ENCODE measurements at regions not wholly inside any gene's neighbourhood (a gene's known extent, or its start where the extent isn't known, plus 50 kb on each side); places are given as distances from the start of the nearest gene placed in this dataset.

DNA sequence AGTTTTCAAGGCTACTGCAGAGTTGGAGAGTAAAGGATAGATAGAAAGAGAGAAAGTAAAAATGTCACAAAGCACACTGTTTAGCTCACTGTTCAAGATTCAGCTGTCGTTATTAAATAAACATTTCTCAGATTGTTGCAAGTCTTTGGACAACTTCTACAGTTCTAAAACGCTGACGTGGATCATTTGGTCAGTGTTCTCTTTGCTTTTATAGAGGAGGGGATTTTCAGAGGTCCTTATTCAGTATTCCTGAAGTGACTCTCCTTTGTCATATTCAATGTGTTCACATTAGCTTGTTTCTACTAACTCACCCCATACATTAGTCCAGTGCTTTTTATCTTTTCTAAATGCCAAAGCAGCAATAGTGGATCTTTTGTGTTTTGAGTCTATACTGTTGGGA is 154.7 kb upstream of the ARGLU1 start:
- TF ChIP-seq, protein P1, sequence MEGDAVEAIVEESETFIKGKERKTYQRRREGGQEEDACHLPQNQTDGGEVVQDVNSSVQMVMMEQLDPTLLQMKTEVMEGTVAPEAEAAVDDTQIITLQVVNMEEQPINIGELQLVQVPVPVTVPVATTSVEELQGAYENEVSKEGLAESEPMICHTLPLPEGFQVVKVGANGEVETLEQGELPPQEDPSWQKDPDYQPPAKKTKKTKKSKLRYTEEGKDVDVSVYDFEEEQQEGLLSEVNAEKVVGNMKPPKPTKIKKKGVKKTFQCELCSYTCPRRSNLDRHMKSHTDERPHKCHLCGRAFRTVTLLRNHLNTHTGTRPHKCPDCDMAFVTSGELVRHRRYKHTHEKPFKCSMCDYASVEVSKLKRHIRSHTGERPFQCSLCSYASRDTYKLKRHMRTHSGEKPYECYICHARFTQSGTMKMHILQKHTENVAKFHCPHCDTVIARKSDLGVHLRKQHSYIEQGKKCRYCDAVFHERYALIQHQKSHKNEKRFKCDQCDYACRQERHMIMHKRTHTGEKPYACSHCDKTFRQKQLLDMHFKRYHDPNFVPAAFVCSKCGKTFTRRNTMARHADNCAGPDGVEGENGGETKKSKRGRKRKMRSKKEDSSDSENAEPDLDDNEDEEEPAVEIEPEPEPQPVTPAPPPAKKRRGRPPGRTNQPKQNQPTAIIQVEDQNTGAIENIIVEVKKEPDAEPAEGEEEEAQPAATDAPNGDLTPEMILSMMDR (IDR thresholded peaks at IDR 0.05), result no peak
- no peak for TF ChIP-seq EP300 (IDR thresholded peaks at IDR 0.05)
- TF ChIP-seq POLR2A (IDR thresholded peaks at IDR 0.05), result no peak
- TF ChIP-seq POLR2AphosphoS5 (IDR thresholded peaks at IDR 0.05), result no peak
- H3K36me3 ChIP-seq, result no peaks in the 10 kb centered on the region
- no peaks in the 10 kb centered on the region for H3K27me3 ChIP-seq
- 70% methylated on average over 3 of the region's 3 CpGs for WGBS
- DNase-seq (ENCODE audit: low spot score in 2 of 2), result no peak
- H3K9me3 ChIP-seq, result no peaks in the 10 kb centered on the region
- H3K27ac ChIP-seq, result no peak overlapping the region
- no peak overlapping the region for H3K4me3 ChIP-seq
- H3K4me1 ChIP-seq, result no peaks in the 10 kb centered on the region

DNA sequence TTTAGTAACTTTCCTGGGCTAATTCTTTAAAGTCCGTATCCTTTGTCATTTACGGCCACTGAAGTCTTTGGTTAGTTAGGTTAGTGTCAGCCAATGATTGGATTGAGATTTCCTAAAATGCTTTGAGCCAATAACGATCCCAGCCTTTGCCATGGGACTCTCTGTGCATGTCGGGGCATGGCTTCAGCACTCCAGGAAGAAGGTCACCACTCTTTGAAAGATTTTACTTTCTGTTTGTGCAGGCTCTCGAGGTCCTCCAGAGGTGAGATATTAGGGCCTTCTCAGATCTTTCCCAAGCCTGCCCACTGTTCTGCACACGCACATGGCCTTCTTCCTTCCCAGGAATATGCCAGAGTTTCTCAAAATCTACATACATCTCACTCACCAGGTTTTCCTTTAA is 153.7 kb upstream of the ARGLU1 start:
- no peak for TF ChIP-seq POLR2AphosphoS5 (IDR thresholded peaks at IDR 0.05)
- TF ChIP-seq, protein P1 (IDR thresholded peaks at IDR 0.05), result no peak
- TF ChIP-seq EP300 (IDR thresholded peaks at IDR 0.05), result no peak
- no peak for TF ChIP-seq POLR2A (IDR thresholded peaks at IDR 0.05)
- 93% methylated on average over 6 of the region's 6 CpGs for WGBS
- no peaks in the 10 kb centered on the region for H3K36me3 ChIP-seq
- DNase-seq (ENCODE audit: low spot score in 2 of 2), result no peak
- H3K4me1 ChIP-seq, result no peaks in the 10 kb centered on the region
- no peaks in the 10 kb centered on the region for H3K9me3 ChIP-seq
- H3K4me3 ChIP-seq, result no peak overlapping the region
- H3K27me3 ChIP-seq, result no peaks in the 10 kb centered on the region
- no peak overlapping the region for H3K27ac ChIP-seq

DNA sequence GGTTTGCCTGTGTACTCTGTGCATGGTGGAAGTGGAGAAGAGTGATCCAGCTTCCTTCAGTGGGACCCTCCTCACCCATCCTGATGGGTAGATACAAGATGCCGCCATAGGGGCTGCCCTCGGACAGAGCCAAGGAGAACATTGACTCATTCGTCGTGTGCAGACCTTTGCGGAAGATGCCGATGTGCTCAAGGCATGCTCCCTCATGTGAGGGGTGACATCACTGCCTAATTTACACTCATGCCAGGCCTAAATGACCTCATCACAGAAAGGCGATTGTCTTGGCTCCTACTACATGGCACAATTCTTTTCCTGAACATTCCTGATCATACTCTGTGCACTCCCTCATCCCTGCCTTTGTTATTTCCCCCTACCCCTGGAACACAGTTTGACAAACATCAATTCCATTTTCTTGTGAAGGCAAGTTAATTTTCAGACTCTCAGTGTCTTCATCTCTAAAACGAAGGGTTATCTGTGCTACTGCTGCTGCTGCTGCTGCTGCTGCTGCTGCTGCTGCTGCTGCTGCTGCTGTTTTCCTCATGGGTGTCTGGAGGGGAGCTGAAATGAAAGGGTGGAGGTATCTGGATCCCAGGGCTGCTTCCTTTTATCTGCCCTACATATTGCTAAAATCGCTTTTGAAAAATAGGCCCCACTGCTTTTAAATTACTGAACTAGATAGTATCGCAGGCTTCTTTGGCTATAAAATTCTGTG is 146.5 kb upstream of the ARGLU1 start:
- Histone ChIP-seq H3K4me3 (no peak overlapping the region), H3K27me3 (no peaks in the 10 kb centered on the region), H3K4me1 (no peaks in the 10 kb centered on the region), H3K27ac (peak overlapping the region; percentile 57), H3K36me3 (no peaks in the 10 kb centered on the region), H3K9me3 (no peaks in the 10 kb centered on the region)
- TF ChIP-seq, protein P1 (IDR thresholded peaks at IDR 0.05), result no peak
- TF ChIP-seq POLR2A (IDR thresholded peaks at IDR 0.05) (no peak), POLR2AphosphoS5 (IDR thresholded peaks at IDR 0.05) (no peak), EP300 (IDR thresholded peaks at IDR 0.05) (no peak)
- DNase-seq (ENCODE audit: low spot score in 2 of 2), result no peak
- WGBS, result 60% methylated on average over 9 of the region's 10 CpGs

DNA sequence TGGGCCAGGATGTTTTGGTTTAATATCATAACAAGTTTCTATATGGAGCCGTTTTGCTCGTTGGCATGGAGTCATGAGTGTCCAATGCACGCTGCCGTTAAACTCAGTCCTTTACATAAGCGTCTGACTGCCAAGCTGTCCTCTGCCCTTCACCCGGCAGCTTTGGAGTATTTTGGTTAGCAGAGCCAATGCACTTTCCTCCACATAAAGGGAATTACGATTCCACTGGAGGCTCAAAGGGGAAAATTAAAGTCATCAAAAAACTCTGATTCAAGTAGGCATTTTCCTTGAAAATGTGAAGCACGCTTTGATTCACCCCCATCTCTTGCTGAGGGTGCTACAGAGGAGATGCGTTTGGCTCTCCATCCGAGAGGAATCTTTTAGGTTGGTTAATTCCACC is 144.4 kb upstream of the ARGLU1 start:
- Histone ChIP-seq H3K4me3 (no peak overlapping the region), H3K27me3 (no peaks in the 10 kb centered on the region), H3K4me1 (no peaks in the 10 kb centered on the region), H3K9me3 (no peaks in the 10 kb centered on the region), H3K36me3 (no peaks in the 10 kb centered on the region), H3K27ac (no peak overlapping the region)
- TF ChIP-seq, protein P1 (IDR thresholded peaks at IDR 0.05), result no peak
- no peak for TF ChIP-seq POLR2AphosphoS5 (IDR thresholded peaks at IDR 0.05)
- no peak for TF ChIP-seq EP300 (IDR thresholded peaks at IDR 0.05)
- no peak for TF ChIP-seq POLR2A (IDR thresholded peaks at IDR 0.05)
- no peak for DNase-seq (ENCODE audit: low spot score in 2 of 2)
- 77% methylated on average over 10 of the region's 10 CpGs for WGBS

DNA sequence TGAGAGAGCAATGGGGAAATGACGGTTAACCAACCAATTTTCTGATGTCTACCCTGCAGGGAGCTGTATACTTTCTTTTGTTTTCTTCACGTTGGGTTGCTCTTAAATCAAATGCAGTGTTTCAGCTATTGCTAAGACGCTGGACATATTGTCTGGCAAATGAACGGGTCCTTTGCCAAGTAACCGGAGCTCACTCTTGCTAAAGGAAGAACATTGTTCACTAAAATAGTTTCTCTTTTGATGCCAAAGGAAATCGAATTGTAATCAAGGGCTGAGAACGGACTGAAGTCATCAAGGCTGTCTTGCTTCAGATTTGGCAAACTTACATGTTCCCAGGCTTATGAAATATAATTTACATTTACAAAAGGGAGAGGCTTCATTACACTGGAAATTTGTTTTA is 142.3 kb upstream of the ARGLU1 start:
- Histone ChIP-seq H3K36me3 (no peaks in the 10 kb centered on the region), H3K27ac (peak overlapping the region; percentile 47), H3K4me3 (peak overlapping the region; percentile 12), H3K9me3 (no peaks in the 10 kb centered on the region), H3K4me1 (no peaks in the 10 kb centered on the region), H3K27me3 (no peaks in the 10 kb centered on the region)
- WGBS, result 28% methylated on average over 7 of the region's 7 CpGs
- no peak for DNase-seq (ENCODE audit: low spot score in 2 of 2)
- TF ChIP-seq, protein P1 (IDR thresholded peaks at IDR 0.05), result no peak
- TF ChIP-seq POLR2A (IDR thresholded peaks at IDR 0.05), result no peak
